DND-41 (cell line): ENCODE measurements at regions not wholly inside any gene's neighbourhood (a gene's known extent, or its start where the extent isn't known, plus 50 kb on each side); places are given as distances from the start of the nearest gene placed in this dataset.

ENCODE experiments used
- ATAC-seq: fragments of 200-7000 bp; cut with Tn5 transposase; 3 replicates; pipeline ENCODE4 v1.9.1; 2021; ENCODE audit warnings: low read depth; ENCODE audit not compliant: insufficient read depth
- DNase-seq: peaks from one replicate; pipeline ENCODE4 v3.0.0-alpha.2; 2020
- H2AFZ ChIP-seq: 2 replicates; pipeline ENCODE4 v1.6.0; 2012; ENCODE audit warnings: low read depth, low read length
- H3K27ac ChIP-seq: 2 replicates; pipeline ENCODE4 v1.5.1; 2012; ENCODE audit warnings: low read length, inconsistent platforms
- H3K27me3 ChIP-seq: fragments of 200-600 bp; sonication (generic); 2 replicates; pipeline ENCODE4 v1.6.0; 2012; ENCODE audit warnings: low read length, mild to moderate bottlenecking, inconsistent platforms; ENCODE audit not compliant: insufficient read depth, poor library complexity
- H3K36me3 ChIP-seq: 2 replicates; pipeline ENCODE4 v1.5.1; 2012; ENCODE audit warnings: low read length, inconsistent platforms; ENCODE audit not compliant: insufficient read depth
- H3K4me1 ChIP-seq: 2 replicates; pipeline ENCODE4 v1.5.1; 2012; ENCODE audit warnings: mild to moderate bottlenecking, low read length; ENCODE audit not compliant: insufficient read depth
- H3K4me2 ChIP-seq: 2 replicates; pipeline ENCODE4 v1.6.0; 2012; ENCODE audit warnings: mild to moderate bottlenecking, moderate library complexity, low read length, inconsistent platforms; ENCODE audit not compliant: insufficient read depth
- H3K4me3 ChIP-seq, 2 experiments: fragments of 200-600 bp in 1 of 2; shearing (Covaris generic) in 1 of 2; 2 replicates each; pipeline ENCODE4 v1.5.1; 2012 to 2016; ENCODE audit warnings: inconsistent platforms in 2 of 2, low read length in 2 of 2, mild to moderate bottlenecking in 2 of 2, low read depth in 1 of 2, moderate library complexity in 1 of 2
- H3K79me2 ChIP-seq: 2 replicates; pipeline ENCODE4 v1.6.0; 2012; ENCODE audit warnings: low read length, inconsistent platforms; ENCODE audit not compliant: insufficient read depth
- H3K9ac ChIP-seq: 2 replicates; pipeline ENCODE4 v1.6.0; 2012; ENCODE audit warnings: low read depth, mild to moderate bottlenecking, inconsistent platforms, low read length, moderate library complexity
- H3K9me3 ChIP-seq: 2 replicates; pipeline ENCODE4 v1.5.1; 2012; ENCODE audit warnings: low read length, moderate library complexity, mild to moderate bottlenecking, inconsistent platforms; ENCODE audit not compliant: insufficient read depth, severe bottlenecking
- H4K20me1 ChIP-seq: 2 replicates; pipeline ENCODE4 v1.6.0; 2012; ENCODE audit warnings: low read length; ENCODE audit not compliant: insufficient read depth
- CTCF ChIP-seq: IDR thresholded peaks from 2 replicates; pipeline ENCODE4 v1.5.1; 2012; ENCODE audit warnings: borderline replicate concordance, low read length, moderate library complexity, mild to moderate bottlenecking; ENCODE audit not compliant: poor library complexity, severe bottlenecking; ENCODE audit errors: extremely low read depth
- EZH2 ChIP-seq: IDR thresholded peaks from 3 replicates; pipeline ENCODE4 v1.6.1; 2012; ENCODE audit warnings: borderline replicate concordance, low read depth, mild to moderate bottlenecking, moderate library complexity, low read length, inconsistent platforms; ENCODE audit not compliant: severe bottlenecking

GRCh38 chr5:142250119-142250518 lies 74.7 kb downstream of the SPRY4 start:
- DNase-seq, result no peak
- H3K4me2 ChIP-seq, result no peak overlapping the region
- H3K36me3 ChIP-seq, result no peaks in the 10 kb centered on the region
- H3K79me2 ChIP-seq, result no peaks in the 10 kb centered on the region
- H3K4me3 ChIP-seq, result no peak overlapping the region
- H3K27me3 ChIP-seq, result no peaks in the 10 kb centered on the region
- H3K4me1 ChIP-seq, result no peaks in the 10 kb centered on the region
- TF ChIP-seq CTCF (no peak), EZH2 (no peak)
- H4K20me1 ChIP-seq, result no peaks in the 10 kb centered on the region
- ATAC-seq, result no peak
- H3K27ac ChIP-seq, result no peak overlapping the region
- no peak overlapping the region for H2AFZ ChIP-seq
- no peak overlapping the region for H3K9ac ChIP-seq
- no peaks in the 10 kb centered on the region for H3K9me3 ChIP-seq

GRCh38 chr5:142248853-142249462 lies 75.9 kb downstream of the SPRY4 start:
- H3K27ac ChIP-seq, result no peak overlapping the region

GRCh38 chr5:142246258-142246657 lies 78.6 kb downstream of the SPRY4 start:
- Histone ChIP-seq H3K4me3 (no peak overlapping the region), H2AFZ (no peak overlapping the region), H3K9me3 (no peaks in the 10 kb centered on the region), H3K4me1 (no peaks in the 10 kb centered on the region), H3K9ac (no peak overlapping the region), H3K27ac (no peak overlapping the region), H4K20me1 (no peaks in the 10 kb centered on the region), H3K4me2 (no peak overlapping the region), H3K79me2 (no peaks in the 10 kb centered on the region), H3K27me3 (no peaks in the 10 kb centered on the region), H3K36me3 (no peaks in the 10 kb centered on the region)
- DNase-seq, result no peak
- ATAC-seq, result no peak
- TF ChIP-seq EZH2, result no peak
- no peak for TF ChIP-seq CTCF

More at GRCh38 chr5:142248853-142249462, 75.9 kb downstream of the SPRY4 start:
- Histone ChIP-seq H3K79me2 (no peaks in the 10 kb centered on the region), H4K20me1 (no peaks in the 10 kb centered on the region), H2AFZ (no peak overlapping the region), H3K36me3 (no peaks in the 10 kb centered on the region), H3K4me3 (no peak overlapping the region), H3K4me2 (no peak overlapping the region), H3K4me1 (no peaks in the 10 kb centered on the region), H3K9me3 (no peaks in the 10 kb centered on the region), H3K27me3 (no peaks in the 10 kb centered on the region), H3K9ac (no peak overlapping the region)
- DNase-seq (no peak), ATAC-seq (no peak)
- TF ChIP-seq CTCF (no peak), EZH2 (no peak)
